ENCODE measurements at regions not wholly inside any gene's neighbourhood (a gene's known extent, or its start where the extent isn't known, plus 50 kb on each side); places are given as distances from the start of the nearest gene placed in this dataset.

- Histone ChIP-seq H3K9me3 (ENCODE audit: control insufficient read depth in 2 of 3, low read length in 3 of 3) (no peaks in the 10 kb centered on the region), H3K4me1 (ENCODE audit: control insufficient read depth in 2 of 2, insufficient read depth in 2 of 2, low read length in 2 of 2) (no peaks in the 10 kb centered on the region), H3K4me3 (ENCODE audit: low read length) (no peak overlapping the region), H3K36me3 (ENCODE audit: control insufficient read depth in 2 of 3, insufficient read depth in 3 of 3, low read length in 3 of 3) (no peaks in the 10 kb centered on the region), H3K27me3 (ENCODE audit: control insufficient read depth in 2 of 2, insufficient read depth in 2 of 2, low read length in 2 of 2) (no peaks in the 10 kb centered on the region), H3K27ac (ENCODE audit: low read depth, low read length) (no peak overlapping the region)
- H3K27ac Mint-ChIP-seq = no peak overlapping the region
- intact Hi-C loops (cut with micrococcal nuclease) = no loop called here
- no peak for ATAC-seq
- H3K9me3 Mint-ChIP-seq = peaks cover 0 to 10% (median 0%) of the 10 kb centered on the region in 11 donors
- no peaks in the 10 kb centered on the region for H3K36me3 Mint-ChIP-seq
- H3K4me3 Mint-ChIP-seq = no peak overlapping the region
- CTCF ChIA-PET = no interaction called here
- POLR2A ChIA-PET = no interaction called here
- no peaks in the 10 kb centered on the region for H3K4me1 Mint-ChIP-seq
- no peaks in the 10 kb centered on the region for H3K27me3 Mint-ChIP-seq
- no peak for DNase-seq
Measured at GRCh38 chr1:82086739-82087138, 286.0 kb downstream of the ADGRL2 start.

GRCh38 chr1:82079607-82080006 lies 278.9 kb downstream of the ADGRL2 start:
- ChIA-PET CTCF (no interaction called here), POLR2A (no interaction called here)
- Mint-ChIP-seq H3K4me3 (no peak overlapping the region), H3K27ac (no peak overlapping the region), H3K9me3 (peaks cover 0 to 6% (median 0%) of the 10 kb centered on the region in 11 donors), H3K4me1 (no peaks in the 10 kb centered on the region), H3K36me3 (no peaks in the 10 kb centered on the region), H3K27me3 (no peaks in the 10 kb centered on the region)
- no peak for ATAC-seq
- Histone ChIP-seq H3K27me3 (ENCODE audit: control insufficient read depth in 2 of 2, insufficient read depth in 2 of 2, low read length in 2 of 2) (no peaks in the 10 kb centered on the region), H3K4me3 (ENCODE audit: low read length) (no peak overlapping the region), H3K9me3 (ENCODE audit: control insufficient read depth in 2 of 3, low read length in 3 of 3) (no peaks in the 10 kb centered on the region), H3K27ac (ENCODE audit: low read depth, low read length) (no peak overlapping the region), H3K36me3 (ENCODE audit: control insufficient read depth in 2 of 3, insufficient read depth in 3 of 3, low read length in 3 of 3) (no peaks in the 10 kb centered on the region), H3K4me1 (ENCODE audit: control insufficient read depth in 2 of 2, insufficient read depth in 2 of 2, low read length in 2 of 2) (no peaks in the 10 kb centered on the region)
- intact Hi-C loops (cut with micrococcal nuclease) = no loop called here
- no peak for DNase-seq

GRCh38 chr1:82073659-82074058 lies 272.9 kb downstream of the ADGRL2 start:
- H3K9me3 ChIP-seq (ENCODE audit: control insufficient read depth in 2 of 3, low read length in 3 of 3) = no peaks in the 10 kb centered on the region
- Mint-ChIP-seq H3K27me3 (no peaks in the 10 kb centered on the region), H3K4me1 (no peaks in the 10 kb centered on the region), H3K4me3 (no peak overlapping the region), H3K9me3 (peaks cover 0 to 5% (median 0%) of the 10 kb centered on the region in 11 donors), H3K36me3 (no peaks in the 10 kb centered on the region), H3K27ac (no peak overlapping the region)
- no peaks in the 10 kb centered on the region for H3K36me3 ChIP-seq (ENCODE audit: control insufficient read depth in 2 of 3, insufficient read depth in 3 of 3, low read length in 3 of 3)
- DNase-seq (no peak), ATAC-seq (no peak)
- H3K4me1 ChIP-seq (ENCODE audit: control insufficient read depth in 2 of 2, insufficient read depth in 2 of 2, low read length in 2 of 2) = no peaks in the 10 kb centered on the region
- no peaks in the 10 kb centered on the region for H3K27me3 ChIP-seq (ENCODE audit: control insufficient read depth in 2 of 2, insufficient read depth in 2 of 2, low read length in 2 of 2)
- no peak overlapping the region for H3K4me3 ChIP-seq (ENCODE audit: low read length)
- ChIA-PET POLR2A (no interaction called here), CTCF (no interaction called here)
- intact Hi-C loops (cut with micrococcal nuclease) = no loop called here
- H3K27ac ChIP-seq (ENCODE audit: low read depth, low read length) = no peak overlapping the region

DNA sequence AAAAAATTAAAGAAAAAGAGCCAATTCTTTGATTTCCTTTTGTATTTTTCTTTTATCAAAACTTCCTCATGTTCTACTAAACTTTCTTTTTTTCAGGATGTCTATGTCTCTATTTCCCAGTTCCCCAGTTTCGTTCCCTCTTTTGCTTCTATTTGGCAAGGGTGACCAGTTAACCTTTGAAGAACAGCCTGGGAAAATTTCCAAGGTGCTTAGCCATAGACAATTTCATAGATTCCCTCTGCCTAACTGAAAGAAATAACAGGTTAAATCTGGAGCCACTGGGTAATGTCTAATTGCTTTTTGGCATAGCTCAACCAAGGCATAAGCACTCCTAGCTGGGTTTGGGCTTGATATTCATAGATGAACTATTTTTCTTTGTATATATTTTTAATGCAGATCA lies 272.3 kb downstream of the ADGRL2 start:
- H3K4me1 Mint-ChIP-seq = no peaks in the 10 kb centered on the region
- H3K36me3 Mint-ChIP-seq = no peaks in the 10 kb centered on the region
- no peak overlapping the region for H3K4me3 Mint-ChIP-seq
- no peaks in the 10 kb centered on the region for H3K27me3 Mint-ChIP-seq
- ATAC-seq (no peak), DNase-seq (no peak)
- peaks cover 0 to 5% (median 0%) of the 10 kb centered on the region in 11 donors for H3K9me3 Mint-ChIP-seq
- Histone ChIP-seq H3K27me3 (ENCODE audit: control insufficient read depth in 2 of 2, insufficient read depth in 2 of 2, low read length in 2 of 2) (no peaks in the 10 kb centered on the region), H3K4me1 (ENCODE audit: control insufficient read depth in 2 of 2, insufficient read depth in 2 of 2, low read length in 2 of 2) (no peaks in the 10 kb centered on the region), H3K4me3 (ENCODE audit: low read length) (no peak overlapping the region), H3K27ac (ENCODE audit: low read depth, low read length) (no peak overlapping the region), H3K9me3 (ENCODE audit: control insufficient read depth in 2 of 3, low read length in 3 of 3) (no peaks in the 10 kb centered on the region), H3K36me3 (ENCODE audit: control insufficient read depth in 2 of 3, insufficient read depth in 3 of 3, low read length in 3 of 3) (no peaks in the 10 kb centered on the region)
- ChIA-PET CTCF (no interaction called here), POLR2A (no interaction called here)
- intact Hi-C loops (cut with micrococcal nuclease) = no loop called here
- H3K27ac Mint-ChIP-seq = no peak overlapping the region

DNA sequence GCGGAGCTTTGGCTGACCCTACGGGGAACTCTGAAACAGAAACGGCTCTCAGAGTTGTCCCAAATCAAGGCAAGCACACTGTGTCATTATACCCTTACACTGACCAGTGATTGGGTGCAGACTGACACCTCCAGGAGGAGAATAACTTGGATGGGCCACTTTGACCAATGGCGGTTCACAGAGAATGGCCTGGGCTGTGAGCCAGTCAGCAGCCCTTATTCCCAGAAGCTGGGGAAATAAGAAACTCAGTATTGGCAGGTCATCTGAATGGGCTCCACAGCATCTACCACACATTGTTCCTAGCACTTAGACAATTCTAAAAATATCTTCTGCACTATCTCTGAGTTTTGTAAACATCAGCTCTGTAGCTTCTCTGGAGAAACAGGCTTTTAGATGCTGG lies 265.2 kb downstream of the ADGRL2 start:
- no peaks in the 10 kb centered on the region for H3K27me3 ChIP-seq (ENCODE audit: control insufficient read depth in 2 of 2, insufficient read depth in 2 of 2, low read length in 2 of 2)
- CTCF ChIA-PET = no interaction called here
- POLR2A ChIA-PET = no interaction called here

GRCh38 chr1:82064691-82065090 lies 264.0 kb downstream of the ADGRL2 start:
- H3K27me3 Mint-ChIP-seq = peaks cover 0 to 6% (median 0%) of the 10 kb centered on the region in 5 donors

More for the DNA sequence above, 265.2 kb downstream of the ADGRL2 start:
- DNase-seq (no peak), ATAC-seq (no peak)
- H3K9me3 ChIP-seq (ENCODE audit: control insufficient read depth in 2 of 3, low read length in 3 of 3) = no peaks in the 10 kb centered on the region
- H3K27me3 Mint-ChIP-seq = peaks cover 0 to 6% (median 0%) of the 10 kb centered on the region in 5 donors
- intact Hi-C loops (cut with micrococcal nuclease) = no loop called here
- no peak overlapping the region for H3K4me3 ChIP-seq (ENCODE audit: low read length)
- H3K4me1 ChIP-seq (ENCODE audit: control insufficient read depth in 2 of 2, insufficient read depth in 2 of 2, low read length in 2 of 2) = no peaks in the 10 kb centered on the region
- H3K36me3 ChIP-seq (ENCODE audit: control insufficient read depth in 2 of 3, insufficient read depth in 3 of 3, low read length in 3 of 3) = no peaks in the 10 kb centered on the region
- H3K27ac Mint-ChIP-seq = no peak overlapping the region
- no peaks in the 10 kb centered on the region for H3K4me1 Mint-ChIP-seq
- no peaks in the 10 kb centered on the region for H3K36me3 Mint-ChIP-seq
- no peak overlapping the region for H3K27ac ChIP-seq (ENCODE audit: low read depth, low read length)
- peaks cover 0 to 5% (median 0%) of the 10 kb centered on the region in 11 donors for H3K9me3 Mint-ChIP-seq
- H3K4me3 Mint-ChIP-seq = no peak overlapping the region

DNA sequence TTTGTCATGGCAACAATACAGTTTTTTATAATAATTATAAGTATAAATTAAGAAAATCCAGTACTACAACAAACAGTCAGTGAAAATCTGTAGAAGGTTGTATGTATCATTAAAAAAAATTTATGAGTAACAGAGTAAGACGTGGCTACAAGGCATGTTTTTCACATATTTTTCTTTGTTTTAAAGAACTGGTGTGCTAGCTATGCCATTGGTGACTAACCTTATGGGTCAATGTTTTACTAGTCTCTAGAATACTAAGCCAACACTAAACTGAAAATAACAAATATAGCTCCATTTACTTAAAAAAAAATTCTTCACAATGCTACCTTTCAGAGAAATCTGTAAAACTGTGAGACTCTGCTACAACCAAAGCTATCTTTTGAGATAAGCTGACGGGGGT lies 261.5 kb downstream of the ADGRL2 start:
- ChIA-PET POLR2A (no interaction called here), CTCF (no interaction called here)
- no peak overlapping the region for H3K4me3 ChIP-seq (ENCODE audit: low read length)
- H3K36me3 Mint-ChIP-seq = no peaks in the 10 kb centered on the region
- H3K27me3 Mint-ChIP-seq = peaks cover 0 to 11% (median 0%) of the 10 kb centered on the region in 5 donors
- no peak overlapping the region for H3K27ac ChIP-seq (ENCODE audit: low read depth, low read length)
- no peak overlapping the region for H3K27ac Mint-ChIP-seq
- H3K27me3 ChIP-seq (ENCODE audit: control insufficient read depth in 2 of 2, insufficient read depth in 2 of 2, low read length in 2 of 2) = no peaks in the 10 kb centered on the region
- H3K4me1 ChIP-seq (ENCODE audit: control insufficient read depth in 2 of 2, insufficient read depth in 2 of 2, low read length in 2 of 2) = no peaks in the 10 kb centered on the region
- peaks cover 0 to 5% (median 0%) of the 10 kb centered on the region in 11 donors for H3K9me3 Mint-ChIP-seq
- intact Hi-C loops (cut with micrococcal nuclease) = no loop called here
- no peaks in the 10 kb centered on the region for H3K4me1 Mint-ChIP-seq
- H3K4me3 Mint-ChIP-seq = no peak overlapping the region
- H3K36me3 ChIP-seq (ENCODE audit: control insufficient read depth in 2 of 3, insufficient read depth in 3 of 3, low read length in 3 of 3) = no peaks in the 10 kb centered on the region
- no peak for DNase-seq
- no peak for ATAC-seq
- H3K9me3 ChIP-seq (ENCODE audit: control insufficient read depth in 2 of 3, low read length in 3 of 3) = no peaks in the 10 kb centered on the region

More at GRCh38 chr1:82064691-82065090, 264.0 kb downstream of the ADGRL2 start:
- no peaks in the 10 kb centered on the region for H3K4me1 ChIP-seq (ENCODE audit: control insufficient read depth in 2 of 2, insufficient read depth in 2 of 2, low read length in 2 of 2)
- DNase-seq = no peak
- no peaks in the 10 kb centered on the region for H3K9me3 ChIP-seq (ENCODE audit: control insufficient read depth in 2 of 3, low read length in 3 of 3)
- no peak overlapping the region for H3K27ac ChIP-seq (ENCODE audit: low read depth, low read length)
- intact Hi-C loops (cut with micrococcal nuclease) = no loop called here
- H3K4me1 Mint-ChIP-seq = no peaks in the 10 kb centered on the region
- ATAC-seq = no peak
- no peak overlapping the region for H3K4me3 Mint-ChIP-seq
- H3K27me3 ChIP-seq (ENCODE audit: control insufficient read depth in 2 of 2, insufficient read depth in 2 of 2, low read length in 2 of 2) = no peaks in the 10 kb centered on the region
- CTCF ChIA-PET = no interaction called here
- no peaks in the 10 kb centered on the region for H3K36me3 Mint-ChIP-seq
- no peak overlapping the region for H3K27ac Mint-ChIP-seq
- no peaks in the 10 kb centered on the region for H3K36me3 ChIP-seq (ENCODE audit: control insufficient read depth in 2 of 3, insufficient read depth in 3 of 3, low read length in 3 of 3)
- peaks cover 0 to 2% (median 0%) of the 10 kb centered on the region in 11 donors for H3K9me3 Mint-ChIP-seq
- H3K4me3 ChIP-seq (ENCODE audit: low read length) = no peak overlapping the region
- POLR2A ChIA-PET = no interaction called here
